ENCODE measurements at regions not wholly inside any gene's neighbourhood (a gene's known extent, or its start where the extent isn't known, plus 50 kb on each side); places are given as distances from the start of the nearest gene placed in this dataset.

- DNase-seq, result no peak
These were observed 986.0 kb downstream of the TTLL7 start for GRCh38 chr1:83012950-83013349.

- no peak for DNase-seq
These were observed 987.7 kb downstream of the TTLL7 start for GRCh38 chr1:83011265-83011664.

DNA sequence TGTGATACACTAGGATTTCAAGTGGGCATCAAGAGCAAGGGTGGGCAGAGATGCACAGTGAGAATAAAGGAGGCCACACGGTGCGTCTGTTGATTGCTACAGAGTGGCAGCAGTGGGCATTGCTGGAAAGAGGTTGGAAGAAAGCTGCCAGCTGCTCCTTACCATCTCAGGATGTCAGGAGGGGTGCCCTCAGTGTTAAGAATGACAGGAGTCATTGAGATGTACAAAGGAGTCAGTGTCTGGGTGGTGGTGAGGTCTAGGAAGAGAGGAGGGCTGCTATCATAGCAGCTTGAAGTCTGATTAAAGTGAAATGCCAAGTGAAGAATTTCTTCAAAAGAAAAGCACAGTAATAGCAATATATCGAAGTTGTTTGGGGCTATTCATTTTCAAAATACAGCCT, 992.7 kb downstream of the TTLL7 start:
- no peak for DNase-seq

DNA sequence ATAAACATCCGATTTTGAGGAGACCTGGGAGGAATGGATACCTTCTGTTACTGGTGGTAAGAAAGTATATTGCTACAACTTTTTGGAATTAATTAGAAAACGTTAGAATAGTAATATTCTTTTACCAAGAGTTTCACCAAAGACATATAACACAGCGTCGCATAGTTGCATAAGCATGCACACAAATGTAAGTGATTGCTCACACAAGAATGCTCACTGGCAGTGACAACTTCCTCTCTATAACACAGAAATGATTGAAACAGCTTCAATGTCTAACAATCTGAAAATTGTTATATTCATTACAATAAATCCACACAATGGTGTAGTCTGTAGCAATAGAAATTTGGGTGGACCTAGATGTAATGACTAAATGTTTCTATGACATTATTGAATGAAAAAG, 998.6 kb downstream of the TTLL7 start:
- DNase-seq, result no peak

DNA sequence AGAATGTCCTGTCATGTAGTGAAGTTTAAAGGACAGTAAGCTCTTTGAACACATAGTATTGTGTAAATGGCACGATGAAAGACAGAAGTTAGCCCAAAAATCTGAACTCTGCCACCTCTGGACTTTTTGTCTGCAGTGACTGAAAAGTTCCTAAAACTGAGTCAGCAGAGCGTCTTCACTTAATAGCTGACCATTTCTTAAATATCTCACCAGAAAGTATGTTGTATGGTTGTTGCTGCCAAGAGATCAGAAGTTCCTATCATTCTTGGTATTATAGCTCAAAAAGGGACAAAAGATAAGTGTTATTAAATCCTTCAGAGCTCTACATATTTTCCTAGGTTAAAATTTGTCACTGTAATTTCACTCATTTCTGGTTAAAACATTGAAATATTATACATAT, 1003.0 kb downstream of the TTLL7 start:
- DNase-seq, result no peak

- DNase-seq, result no peak
These were observed 1004.2 kb downstream of the TTLL7 start for GRCh38 chr1:82994616-82995263.

DNA sequence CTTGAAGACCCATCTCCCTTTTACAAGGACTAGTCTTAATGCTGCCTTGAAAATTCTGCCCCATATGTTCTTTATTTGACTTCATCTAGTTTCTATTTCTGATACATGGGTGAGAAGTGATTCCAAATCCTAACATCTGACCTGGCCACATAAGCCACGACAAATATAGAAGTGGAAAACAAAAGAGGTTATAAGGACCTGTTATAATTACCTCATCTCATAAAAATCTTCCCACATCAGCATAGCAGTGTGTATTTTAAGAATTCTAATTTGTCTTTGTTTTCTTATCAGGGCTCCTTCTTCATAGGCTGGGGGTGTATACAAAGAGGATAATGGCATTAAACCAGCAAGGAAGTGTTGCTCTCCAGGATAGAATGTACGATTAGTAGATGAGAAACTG, 1007.4 kb downstream of the TTLL7 start:
- DNase-seq, result no peak

DNA sequence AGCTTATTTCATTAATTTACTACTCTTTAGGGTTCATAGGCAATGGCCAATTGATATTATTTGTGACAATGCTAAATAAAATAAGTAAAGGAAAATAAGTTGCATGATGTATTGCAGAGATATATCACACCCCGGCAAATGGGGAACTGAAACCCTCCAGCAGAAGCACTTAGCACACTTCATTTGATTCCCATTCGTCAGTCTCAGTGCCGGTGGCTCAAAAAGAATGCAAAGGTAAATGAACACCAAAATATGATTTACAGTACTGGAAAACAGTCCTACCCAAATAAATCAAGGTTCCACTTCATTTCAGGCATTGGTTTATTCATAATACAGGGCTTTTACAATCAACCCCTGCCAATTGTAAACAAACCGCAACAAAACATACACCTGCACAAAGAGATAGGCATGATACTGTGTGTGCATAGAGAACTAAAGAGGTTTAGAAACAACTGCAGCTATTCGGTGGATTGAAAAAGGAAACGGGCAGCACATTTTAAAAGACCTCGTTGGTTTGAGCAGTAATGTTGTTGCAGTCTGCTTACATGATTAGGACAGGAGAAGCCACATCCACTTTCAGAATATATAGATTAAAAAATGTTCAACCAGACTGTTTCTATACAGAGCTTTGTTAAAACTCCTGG, 1019.2 kb downstream of the TTLL7 start:
- no peak for DNase-seq

- no peak for DNase-seq
These were observed 1020.2 kb downstream of the TTLL7 start for GRCh38 chr1:82978461-82979324.

- DNase-seq, result no peak
These were observed 1025.9 kb downstream of the TTLL7 start for GRCh38 chr1:82972841-82973553.

DNA sequence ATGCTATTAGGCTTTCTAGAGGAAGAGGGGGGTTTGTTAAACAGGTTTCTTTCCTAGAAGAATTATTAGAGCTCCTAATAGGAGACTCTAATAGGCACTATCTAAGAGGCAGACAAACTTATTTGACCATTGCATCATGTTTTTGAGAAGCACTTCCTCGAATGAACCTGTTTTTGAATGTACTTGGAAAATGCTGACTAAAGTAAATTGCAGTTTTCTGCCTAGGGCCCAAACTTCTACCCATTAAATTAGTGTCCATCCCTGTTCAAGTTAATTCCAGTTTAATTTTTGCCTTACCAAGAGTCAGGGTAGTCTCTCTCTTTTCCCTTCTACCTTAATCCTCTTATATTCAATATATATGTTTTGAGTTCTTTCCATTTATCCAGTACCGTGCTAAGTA, 1029.6 kb downstream of the TTLL7 start:
- no peak for DNase-seq

DNA sequence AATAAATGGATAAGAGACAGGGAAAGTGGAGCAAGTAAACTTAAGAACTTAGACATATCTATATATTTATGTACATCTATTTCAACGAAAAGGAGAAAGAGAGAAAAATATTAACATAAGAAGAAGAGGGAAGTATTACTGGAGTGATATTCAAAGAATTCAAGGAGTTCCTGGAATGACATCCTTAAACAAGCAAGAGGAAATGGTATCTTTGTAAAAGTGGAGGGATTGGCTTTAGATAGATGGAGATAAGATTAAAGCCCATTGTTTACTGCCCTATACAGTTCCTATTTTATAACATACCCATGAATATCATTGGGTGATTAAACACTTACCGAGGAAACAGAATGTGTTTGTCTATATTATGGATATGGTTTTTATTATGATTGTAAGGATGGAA, 1036.3 kb downstream of the TTLL7 start:
- DNase-seq, result no peak

- DNase-seq, result no peak
These were observed 1048.2 kb downstream of the TTLL7 start for GRCh38 chr1:82950606-82951200.

DNA sequence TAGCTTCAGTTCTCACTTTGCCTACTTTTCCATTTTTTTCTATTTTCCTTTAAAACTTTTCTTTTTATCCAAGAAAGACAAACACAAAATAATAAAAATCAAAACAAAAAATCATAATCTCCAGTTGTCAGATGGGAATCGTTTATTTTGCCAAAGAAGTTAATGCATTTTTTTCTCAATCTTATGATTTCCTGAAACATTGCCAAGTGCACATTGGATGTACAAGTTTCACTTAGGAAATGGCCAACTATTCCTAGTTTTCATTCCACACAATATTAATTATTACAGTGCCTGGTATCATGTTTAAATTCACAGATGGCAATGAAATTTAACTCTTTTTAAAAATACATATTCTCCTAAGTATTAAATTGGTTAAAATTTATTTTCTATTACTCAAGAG, 1050.5 kb downstream of the TTLL7 start:
- DNase-seq, result no peak

DNA sequence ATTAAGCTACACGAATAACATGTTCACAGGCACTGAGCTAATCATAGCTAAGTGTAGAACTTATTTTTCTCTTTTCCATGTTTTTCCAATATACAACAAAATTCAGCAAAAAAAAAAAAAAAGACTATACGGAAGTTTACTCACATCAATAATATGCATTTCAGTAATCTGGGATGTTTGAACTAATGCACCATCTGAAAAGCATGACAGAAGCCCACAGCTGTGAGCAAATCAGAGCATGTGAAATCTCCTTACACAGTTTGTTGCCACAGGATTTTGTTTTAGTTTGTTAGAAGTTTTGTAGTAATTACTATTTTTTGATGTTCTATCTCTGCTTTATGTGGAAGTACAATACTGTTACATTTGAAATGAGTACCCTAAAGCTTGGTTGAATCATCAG, 1051.7 kb downstream of the TTLL7 start:
- no peak for DNase-seq

DNA sequence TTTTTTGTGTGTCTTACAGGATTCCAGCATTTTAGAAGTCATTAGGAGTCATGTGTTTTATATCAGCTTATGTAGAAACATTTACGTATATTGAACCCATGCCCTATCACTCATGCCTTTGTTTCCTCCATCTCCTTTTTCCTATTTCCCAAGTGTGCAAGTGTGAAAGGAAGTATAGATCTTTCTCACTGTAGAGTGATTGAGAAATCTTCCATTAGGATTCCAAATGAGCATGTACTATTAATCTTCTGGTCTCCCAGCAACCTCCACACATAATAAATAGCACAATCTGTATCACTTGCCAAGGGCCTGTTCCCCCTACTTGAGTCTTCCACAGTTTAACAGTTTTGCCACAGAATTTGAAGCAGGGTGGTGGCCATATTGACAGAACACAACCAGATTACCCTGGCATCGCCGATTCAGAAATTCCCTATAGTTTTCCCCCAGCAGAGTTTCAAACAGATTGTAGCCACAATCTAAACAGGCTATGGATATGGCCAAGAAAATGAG, 1052.8 kb downstream of the TTLL7 start:
- no peak for DNase-seq

DNA sequence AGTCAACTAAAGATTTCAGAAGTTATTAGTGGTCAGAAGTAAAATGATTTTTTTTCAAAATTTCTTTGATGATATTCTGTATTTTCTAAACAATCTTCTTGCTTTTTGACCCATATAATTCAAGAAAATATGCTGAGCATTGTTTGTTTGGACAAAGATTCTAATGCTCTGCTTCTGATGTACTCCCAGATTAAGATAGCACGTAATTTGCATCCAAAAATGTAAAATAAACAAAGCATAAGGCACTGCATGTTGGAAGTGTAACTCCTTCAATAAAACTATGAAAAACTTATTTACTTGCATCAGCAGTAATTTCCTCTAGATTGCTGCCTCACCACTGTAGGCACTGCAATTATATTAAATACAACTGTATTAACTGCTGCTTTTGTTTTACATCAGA, 1054.1 kb downstream of the TTLL7 start:
- no peak for DNase-seq

- no peak for DNase-seq
These were observed 1064.9 kb downstream of the TTLL7 start for GRCh38 chr1:82934074-82934473.

GRCh38 chr1:82932727-82933126, 1066.2 kb downstream of the TTLL7 start:
- DNase-seq, result no peak

- no peak for DNase-seq
These were observed 1066.7 kb downstream of the TTLL7 start for GRCh38 chr1:82932207-82932606.

DNA sequence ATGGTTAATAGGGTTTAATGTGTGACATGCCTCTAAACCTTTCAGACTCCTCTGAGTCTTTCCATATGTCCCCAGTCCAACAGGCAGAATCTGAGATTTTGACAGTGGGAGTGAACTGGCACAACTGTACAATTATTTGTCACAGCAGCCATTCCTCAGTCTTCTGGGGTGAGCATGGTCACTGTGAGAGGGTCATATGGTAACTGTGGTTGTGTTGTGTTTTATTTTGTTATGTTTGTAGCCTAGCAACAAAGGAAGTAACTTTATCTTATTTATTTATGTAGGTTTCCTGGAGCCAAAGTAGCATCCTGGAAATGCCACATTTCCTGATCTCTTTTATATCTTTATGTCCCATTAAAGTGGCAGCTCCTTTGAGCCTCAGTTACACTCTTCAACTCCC, 1067.9 kb downstream of the TTLL7 start:
- no peak for DNase-seq

- no peak for DNase-seq
These were observed 1071.2 kb downstream of the TTLL7 start for GRCh38 chr1:82927753-82928152.

- DNase-seq, result no peak
These were observed 1074.3 kb downstream of the TTLL7 start for GRCh38 chr1:82924666-82925065.

Measured in hematopoietic multipotent progenitor cell treated with erythropoietin and hydrocortisone succinate and interleukin-3 and kit ligand, for 8 days (in vitro differentiated cells).